Right lobe of liver (tissue), 6 donors: ENCODE measurements at regions not wholly inside any gene's neighbourhood (a gene's known extent, or its start where the extent isn't known, plus 50 kb on each side); places are given as distances from the start of the nearest gene placed in this dataset.
"Not testable (repeated sequence)": the region's sequence is repeated elsewhere in the genome, so short reads cannot be mapped to it uniquely, and the experiment has no call there.

Source experiments
- ATAC-seq, 4 donors: fragments of 200-7000 bp; cut with Tn5 transposase; one replicate each; pipeline ENCODE4 v1.9.1; 2020; ENCODE audit warnings: mild to moderate bottlenecking in 4 of 4, moderate library complexity in 4 of 4
- DNase-seq, 3 donors: peaks; one replicate each; pipeline ENCODE4 v3.0.0-alpha.2; 2020
- H3K27ac ChIP-seq, 3 donors: fragments of 200-600 bp; one replicate each; pipeline ENCODE4 v1.8.0; 2022
- H3K27me3 ChIP-seq, 2 donors: fragments of 200-600 bp; one replicate each; pipeline ENCODE4 v1.8.0; 2022
- H3K36me3 ChIP-seq, 4 donors: fragments of 200-600 bp; sonication (generic) in 1 of 4; one replicate each; pipeline versions ENCODE4 v1.5.1 to v1.8.0; 2017 to 2022; ENCODE audit warnings: control low read depth in 1 of 4
- H3K4me1 ChIP-seq, 4 donors: fragments of 200-600 bp; sonication (generic) in 1 of 4; one replicate each; pipeline versions ENCODE4 v1.5.1 to v1.8.0; 2017 to 2022; ENCODE audit warnings: control low read depth in 1 of 4
- H3K4me3 ChIP-seq, 3 donors: fragments of 200-600 bp; one replicate each; pipeline ENCODE4 v1.8.0; 2022
- H3K9me3 ChIP-seq, 4 donors: fragments of 200-600 bp; sonication (generic) in 1 of 4; one replicate each; pipeline versions ENCODE4 v1.5.1 to v1.8.0; 2017 to 2022; ENCODE audit warnings: control low read depth in 1 of 4
- POLR2A ChIP-seq: fragments of 450-650 bp; IDR thresholded peaks from one replicate; pipeline ENCODE4 v1.6.1; 2017; ENCODE audit warnings: antibody characterized with exemption, mild to moderate bottlenecking
- WGBS: methylation state at CpG from one replicate; pipeline ENCODE4 v1.1.6; 2018; ENCODE audit warnings: low coverage, low lambda C conversion rate; ENCODE audit not compliant: insufficient coverage; ENCODE audit errors: missing lambda C conversion rate; 5-methylcytosine and 5-hydroxymethylcytosine counted together
- intact Hi-C, 2 donors: fragments of 100-400 bp; cut with DNase I; formaldehyde crosslinking; loops; one replicate each; pipeline versions ENCODE4 v1.11.2 to v1.14.1; 2022
- TF ChIP-seq, protein P1 (sequence below), 4 donors: fragments of 200-600 bp in 3 of 4; fragments of 450-650 bp in 1 of 4; IDR thresholded peaks; one replicate each; pipeline versions ENCODE4 v1.5.1 to v1.8.0; 2016 to 2022; ENCODE audit warnings: antibody characterized with exemption in 4 of 4, mild to moderate bottlenecking in 2 of 4
- donor health status: DM: no; HTN: yes; CAD: no.
- donor health status: DM: no; HTN: no; CAD: no.
- donor health status: DM: no; HTN: no; CAD: no.
- donor health status: DM: no; HTN: yes; CAD: no.
- donor health status: DM: no; HTN: yes; CAD: no.

DNA sequence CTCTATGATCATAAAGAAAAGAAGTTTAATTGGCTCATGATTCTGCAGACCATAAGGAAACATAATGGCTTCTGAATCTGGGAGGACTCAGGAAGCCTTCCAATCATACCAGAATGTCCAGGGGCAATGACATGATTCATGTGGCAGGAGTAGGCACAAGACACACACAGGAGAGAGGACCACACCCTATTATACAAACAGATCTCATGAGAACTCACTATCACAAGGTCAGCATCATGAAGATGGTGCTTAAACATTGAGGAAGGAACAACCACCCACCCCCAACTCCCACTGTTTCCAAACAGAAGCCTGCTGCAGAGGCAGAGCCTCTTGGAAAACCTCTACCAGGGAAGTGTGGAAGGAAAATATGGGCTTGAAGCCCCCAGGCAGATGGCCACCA lies 267.4 kb downstream of the POTED start:
- H3K4me1 ChIP-seq, H3K36me3 ChIP-seq, H3K27ac ChIP-seq, H3K9me3 ChIP-seq, DNase-seq, ATAC-seq, H3K27me3 ChIP-seq, intact Hi-C loops, H3K4me3 ChIP-seq: not testable (repeated sequence)

DNA sequence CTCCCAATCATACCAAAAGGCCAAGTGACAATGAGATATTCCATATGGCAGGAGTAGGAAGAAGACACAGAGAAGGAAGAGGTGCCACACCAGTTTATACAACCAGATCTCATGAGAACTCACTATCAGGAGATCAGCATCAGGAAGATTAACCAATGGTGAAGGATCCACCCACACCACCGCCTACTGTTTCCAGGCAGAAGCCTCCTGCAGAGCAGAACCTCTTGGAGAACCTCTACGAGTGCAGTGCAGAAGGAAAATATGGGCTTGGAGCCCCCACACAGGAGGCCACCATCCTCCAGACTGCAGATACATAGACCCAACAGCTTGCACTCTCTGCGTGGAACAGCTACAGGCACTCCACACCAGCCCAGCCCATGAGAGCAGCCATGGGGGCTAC lies 264.4 kb downstream of the POTED start:
- H3K36me3 ChIP-seq, H3K4me3 ChIP-seq, DNase-seq, H3K4me1 ChIP-seq, H3K27ac ChIP-seq, H3K27me3 ChIP-seq, ATAC-seq, H3K9me3 ChIP-seq, intact Hi-C loops: not testable (repeated sequence)
- WGBS: 36% methylated on average over 3 of the region's 3 CpGs

DNA sequence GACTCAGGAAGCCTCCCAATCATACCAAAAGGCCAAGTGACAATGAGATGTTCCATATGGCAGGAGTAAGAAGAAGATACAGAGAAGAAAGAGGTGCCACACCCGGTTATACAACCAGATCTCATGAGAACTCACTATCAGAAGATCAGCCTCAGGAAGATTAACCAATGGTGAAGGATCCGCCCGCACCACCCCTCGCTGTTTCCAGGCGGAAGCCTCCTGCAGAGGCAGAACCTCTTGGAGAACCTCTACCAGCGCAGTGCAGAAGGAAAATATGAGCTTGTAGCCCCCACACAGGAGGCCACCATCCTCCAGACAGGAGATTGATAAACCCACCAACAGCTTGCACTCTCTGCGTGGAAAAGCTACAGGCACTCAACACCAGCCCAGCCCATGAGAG lies 245.1 kb downstream of the POTED start:
- ATAC-seq (no peak), DNase-seq (no peak)
- TF ChIP-seq POLR2A: no peak
- TF ChIP-seq, protein P1, sequence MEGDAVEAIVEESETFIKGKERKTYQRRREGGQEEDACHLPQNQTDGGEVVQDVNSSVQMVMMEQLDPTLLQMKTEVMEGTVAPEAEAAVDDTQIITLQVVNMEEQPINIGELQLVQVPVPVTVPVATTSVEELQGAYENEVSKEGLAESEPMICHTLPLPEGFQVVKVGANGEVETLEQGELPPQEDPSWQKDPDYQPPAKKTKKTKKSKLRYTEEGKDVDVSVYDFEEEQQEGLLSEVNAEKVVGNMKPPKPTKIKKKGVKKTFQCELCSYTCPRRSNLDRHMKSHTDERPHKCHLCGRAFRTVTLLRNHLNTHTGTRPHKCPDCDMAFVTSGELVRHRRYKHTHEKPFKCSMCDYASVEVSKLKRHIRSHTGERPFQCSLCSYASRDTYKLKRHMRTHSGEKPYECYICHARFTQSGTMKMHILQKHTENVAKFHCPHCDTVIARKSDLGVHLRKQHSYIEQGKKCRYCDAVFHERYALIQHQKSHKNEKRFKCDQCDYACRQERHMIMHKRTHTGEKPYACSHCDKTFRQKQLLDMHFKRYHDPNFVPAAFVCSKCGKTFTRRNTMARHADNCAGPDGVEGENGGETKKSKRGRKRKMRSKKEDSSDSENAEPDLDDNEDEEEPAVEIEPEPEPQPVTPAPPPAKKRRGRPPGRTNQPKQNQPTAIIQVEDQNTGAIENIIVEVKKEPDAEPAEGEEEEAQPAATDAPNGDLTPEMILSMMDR (IDR thresholded peaks at IDR 0.05): no peak
- H3K4me3 ChIP-seq: no peak overlapping the region
- H3K4me1 ChIP-seq: no peaks in the 10 kb centered on the region
- H3K27me3 ChIP-seq: no peaks in the 10 kb centered on the region
- WGBS: no CpG with 5 or more reads among the region's 7 CpGs
- H3K36me3 ChIP-seq: no peaks in the 10 kb centered on the region
- H3K9me3 ChIP-seq: no peaks in the 10 kb centered on the region
- intact Hi-C loops: no loop called here
- H3K27ac ChIP-seq: no peak overlapping the region

DNA sequence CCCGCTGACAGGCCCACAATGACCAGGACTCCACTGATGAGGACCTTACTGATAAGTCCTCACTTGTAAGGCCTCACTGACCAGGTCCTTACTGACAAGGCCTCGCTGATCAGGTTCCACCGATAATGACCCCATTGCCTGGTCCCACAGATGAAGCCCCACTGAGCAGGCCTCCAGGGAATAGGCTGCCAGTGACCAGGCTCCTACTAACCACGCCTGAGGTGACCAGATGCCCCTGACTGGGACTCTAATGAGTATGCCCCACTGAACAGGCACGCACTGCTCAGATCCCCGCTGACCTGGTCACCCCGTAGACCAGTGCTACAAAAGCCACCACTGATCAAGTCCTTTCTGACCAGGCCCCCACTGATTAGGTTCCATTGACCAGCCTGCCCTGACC lies 241.2 kb downstream of the POTED start:
- DNase-seq, H3K4me3 ChIP-seq, H3K36me3 ChIP-seq, H3K9me3 ChIP-seq, H3K27ac ChIP-seq, intact Hi-C loops, ATAC-seq, H3K27me3 ChIP-seq, H3K4me1 ChIP-seq: not testable (repeated sequence)
- 100% methylated on average over 1 of the region's 7 CpGs for WGBS

DNA sequence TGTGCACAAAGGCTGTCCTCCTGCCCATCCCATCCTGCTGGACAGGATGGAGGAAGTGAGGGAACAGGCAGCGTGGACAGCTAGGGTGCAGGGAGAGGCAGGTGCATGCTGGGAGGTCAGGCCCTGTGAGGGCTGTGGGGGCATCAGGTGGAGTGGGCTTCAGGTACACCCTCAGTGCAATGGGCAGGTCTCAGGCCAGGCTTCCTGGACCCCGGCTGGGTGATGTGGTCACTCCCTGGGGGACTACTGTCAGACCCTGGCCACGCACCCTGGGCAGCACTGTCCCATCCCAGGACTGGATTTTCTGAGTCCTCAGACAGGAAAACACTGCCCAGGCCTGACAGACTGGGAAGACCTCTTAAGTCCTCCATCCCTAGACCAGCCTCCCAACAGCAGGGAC lies 239.9 kb downstream of the POTED start:
- H3K4me1 ChIP-seq, DNase-seq, intact Hi-C loops, H3K36me3 ChIP-seq, H3K9me3 ChIP-seq, H3K27me3 ChIP-seq, ATAC-seq, H3K27ac ChIP-seq, H3K4me3 ChIP-seq: not testable (repeated sequence)
- no CpG with 5 or more reads among the region's 3 CpGs for WGBS

DNA sequence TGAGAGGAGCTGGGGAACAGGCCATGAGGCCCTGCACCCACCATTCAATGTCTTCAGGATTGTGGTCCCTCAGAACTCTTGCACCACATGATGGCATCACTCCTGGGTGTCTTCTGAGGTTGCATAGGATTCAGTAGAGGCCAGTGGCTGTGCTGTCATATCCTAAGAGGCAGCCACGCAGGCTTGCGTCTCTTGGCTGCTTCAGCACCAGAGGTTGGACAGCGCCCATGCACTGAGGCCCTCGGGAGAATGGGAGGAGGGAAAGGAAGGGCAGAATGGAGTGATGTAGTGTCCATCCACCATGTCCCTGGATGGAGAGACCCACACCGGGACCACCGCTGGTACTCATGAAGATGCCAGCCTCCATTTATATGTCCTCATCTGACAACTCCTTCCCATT lies 237.1 kb downstream of the POTED start:
- H3K9me3 ChIP-seq, DNase-seq, ATAC-seq, H3K4me1 ChIP-seq, H3K4me3 ChIP-seq, H3K27ac ChIP-seq, H3K27me3 ChIP-seq, H3K36me3 ChIP-seq, intact Hi-C loops: not testable (repeated sequence)
- WGBS: 60% methylated on average over 4 of the region's 6 CpGs

DNA sequence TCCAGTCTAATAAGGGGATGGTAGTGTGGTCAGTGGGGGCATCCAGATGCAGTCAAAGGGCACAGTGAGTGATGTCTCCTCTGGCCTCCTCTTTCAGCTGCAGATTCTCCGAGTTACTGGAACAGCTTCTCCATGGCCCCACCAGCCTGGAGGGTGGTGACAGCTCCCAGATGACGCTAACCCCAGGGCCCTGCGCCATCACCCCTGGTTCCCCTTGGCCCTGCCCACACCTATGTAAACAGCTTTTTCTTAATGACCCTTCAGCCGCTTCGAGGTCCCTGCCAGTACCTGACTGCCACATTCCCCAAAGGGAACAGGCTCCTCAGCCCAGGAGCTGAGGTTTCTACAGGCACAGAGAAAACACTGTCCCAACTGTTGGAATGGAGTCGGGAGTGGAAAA lies 235.0 kb downstream of the POTED start:
- 59% methylated on average over 6 of the region's 6 CpGs for WGBS
- not testable (repeated sequence) for ATAC-seq

DNA sequence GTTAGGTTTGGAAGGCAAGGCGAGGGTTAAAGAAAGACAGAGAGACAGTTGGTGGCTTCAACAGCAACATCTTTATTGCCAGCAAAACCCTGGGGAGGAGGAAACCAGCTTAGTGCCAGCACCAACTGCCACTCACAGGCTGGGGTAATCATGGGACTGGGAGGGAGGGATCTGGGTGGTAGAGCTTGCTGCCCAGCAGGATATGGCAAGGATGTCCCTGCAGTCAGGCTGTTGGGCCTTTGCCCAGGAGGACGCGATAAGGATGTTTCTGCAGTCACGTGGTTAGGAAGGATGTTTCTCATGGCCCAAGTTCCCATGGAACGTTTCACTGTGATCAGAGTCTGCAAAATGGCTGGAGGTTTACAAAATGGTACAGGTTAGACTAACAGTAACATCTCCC lies 233.5 kb downstream of the POTED start:
- H3K36me3 ChIP-seq, DNase-seq, intact Hi-C loops: not testable (repeated sequence)

More for the DNA sequence above, 235.0 kb downstream of the POTED start:
- DNase-seq, H3K36me3 ChIP-seq, intact Hi-C loops, H3K27me3 ChIP-seq, H3K4me3 ChIP-seq, H3K27ac ChIP-seq, H3K9me3 ChIP-seq, H3K4me1 ChIP-seq: not testable (repeated sequence)

DNA sequence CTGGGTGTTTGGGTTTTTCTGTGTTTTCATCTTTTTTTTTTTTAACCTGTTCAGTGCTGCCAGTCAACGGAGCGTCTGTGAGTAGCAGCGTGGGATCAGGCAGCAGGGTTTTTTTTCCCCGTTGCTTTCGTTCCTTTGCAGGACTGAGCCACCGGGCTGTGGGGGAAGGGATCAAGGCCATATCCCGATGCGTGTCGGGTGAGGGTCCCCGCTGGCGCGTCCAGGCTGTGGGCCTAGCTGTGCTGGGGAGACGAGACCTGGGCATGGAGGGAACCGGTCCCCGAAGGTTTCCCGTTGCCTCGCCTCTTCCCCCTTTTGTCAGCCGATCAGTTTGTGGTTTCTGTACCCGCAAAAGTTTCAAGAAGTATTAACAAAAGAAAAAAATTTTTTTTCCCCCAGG lies 218.1 kb downstream of the POTED start:
- H3K36me3 ChIP-seq, ATAC-seq, H3K9me3 ChIP-seq, intact Hi-C loops, H3K27me3 ChIP-seq, H3K4me1 ChIP-seq, H3K4me3 ChIP-seq, H3K27ac ChIP-seq, DNase-seq: not testable (repeated sequence)
- 82% methylated on average over 19 of the region's 19 CpGs for WGBS

More for the DNA sequence above, 233.5 kb downstream of the POTED start:
- not testable (repeated sequence) for H3K27me3 ChIP-seq, H3K9me3 ChIP-seq, H3K4me1 ChIP-seq, H3K4me3 ChIP-seq, ATAC-seq, H3K27ac ChIP-seq
- 26% methylated on average over 2 of the region's 5 CpGs for WGBS
